ENCODE measurements at regions not wholly inside any gene's neighbourhood (a gene's known extent, or its start where the extent isn't known, plus 50 kb on each side); places are given as distances from the start of the nearest gene placed in this dataset.

- Histone ChIP-seq H3K36me3 (no peaks in the 10 kb centered on the region), H3K4me3 (no peak overlapping the region), H3K9me3 (peaks cover 0 to 18% (median 2%) of the 10 kb centered on the region in 4 donors), H3K27ac (no peak overlapping the region), H3K4me1 (no peaks in the 10 kb centered on the region), H3K27me3 (no peaks in the 10 kb centered on the region)
- intact Hi-C loops (cut with DNase I; ENCODE audit: low total_unique reads) = no loop called here
- no peak for DNase-seq
- WGBS, 5 donors = 40 to 64% (median 55%) methylated on average over 2 of the region's 2 CpGs
- no peak for TF ChIP-seq CTCF (IDR thresholded peaks at IDR 0.05)
- no peak for TF ChIP-seq EP300 (IDR thresholded peaks at IDR 0.05)
- TF ChIP-seq POLR2A (IDR thresholded peaks at IDR 0.05) = no peak
- no peak for TF ChIP-seq POLR2AphosphoS5 (IDR thresholded peaks at IDR 0.05)
These were observed 1027.0 kb upstream of the COX7C start for GRCh38 chr5:85590764-85591163.

GRCh38 chr5:85591311-85591710 is 1026.4 kb upstream of the COX7C start:
- no peak overlapping the region for H3K27ac ChIP-seq
- no peak overlapping the region for H3K4me3 ChIP-seq
- no peaks in the 10 kb centered on the region for H3K36me3 ChIP-seq
- intact Hi-C loops (cut with DNase I; ENCODE audit: low total_unique reads) = no loop called here
- no peak for DNase-seq
- no peaks in the 10 kb centered on the region for H3K4me1 ChIP-seq
- no peaks in the 10 kb centered on the region for H3K27me3 ChIP-seq
- 55 to 86% (median 83%) methylated on average over 3 of the region's 3 CpGs for WGBS, 5 donors
- H3K9me3 ChIP-seq = peaks cover 0 to 13% (median 2%) of the 10 kb centered on the region in 4 donors
- TF ChIP-seq POLR2AphosphoS5 (IDR thresholded peaks at IDR 0.05) = no peak

- Histone ChIP-seq H3K36me3 (no peaks in the 10 kb centered on the region), H3K27ac (no peak overlapping the region), H3K9me3 (peaks cover 0 to 12% (median 0%) of the 10 kb centered on the region in 4 donors), H3K4me1 (no peaks in the 10 kb centered on the region), H3K27me3 (no peaks in the 10 kb centered on the region), H3K4me3 (no peak overlapping the region)
- 72 to 89% (median 80%) methylated on average over 1 of the region's 1 CpG for WGBS, 5 donors
- no peak for DNase-seq
- intact Hi-C loops (cut with DNase I; ENCODE audit: low total_unique reads) = no loop called here
- TF ChIP-seq EP300 (IDR thresholded peaks at IDR 0.05) = no peak
- no peak for TF ChIP-seq CTCF (IDR thresholded peaks at IDR 0.05)
- TF ChIP-seq POLR2AphosphoS5 (IDR thresholded peaks at IDR 0.05) = no peak
- TF ChIP-seq POLR2A (IDR thresholded peaks at IDR 0.05) = no peak
These were observed 1014.9 kb upstream of the COX7C start for GRCh38 chr5:85602843-85603242.

- Histone ChIP-seq H3K9me3 (peaks cover 0 to 12% (median 0%) of the 10 kb centered on the region in 4 donors), H3K36me3 (no peaks in the 10 kb centered on the region), H3K27me3 (no peaks in the 10 kb centered on the region), H3K4me3 (no peak overlapping the region), H3K4me1 (no peaks in the 10 kb centered on the region), H3K27ac (no peak overlapping the region)
- intact Hi-C loops (cut with DNase I; ENCODE audit: low total_unique reads) = no loop called here
- DNase-seq = no peak
- TF ChIP-seq POLR2A (IDR thresholded peaks at IDR 0.05) (no peak), POLR2AphosphoS5 (IDR thresholded peaks at IDR 0.05) (no peak), CTCF (IDR thresholded peaks at IDR 0.05) (no peak), EP300 (IDR thresholded peaks at IDR 0.05) (no peak)
- WGBS, 5 donors = 50 to 86% (median 75%) methylated on average over 1 of the region's 1 CpG
These were observed 1013.4 kb upstream of the COX7C start for GRCh38 chr5:85604378-85604777.

GRCh38 chr5:85604786-85605185 is 1013.0 kb upstream of the COX7C start:
- no peak overlapping the region for H3K4me3 ChIP-seq

More at GRCh38 chr5:85604786-85605185, 1013.0 kb upstream of the COX7C start:
- Histone ChIP-seq H3K27ac (no peak overlapping the region), H3K4me1 (no peaks in the 10 kb centered on the region), H3K36me3 (no peaks in the 10 kb centered on the region), H3K9me3 (peaks cover 0 to 12% (median 0%) of the 10 kb centered on the region in 4 donors), H3K27me3 (no peaks in the 10 kb centered on the region)
- WGBS, 5 donors = 78 to 88% (median 85%) methylated on average over 4 of the region's 4 CpGs
- intact Hi-C loops (cut with DNase I; ENCODE audit: low total_unique reads) = no loop called here
- DNase-seq = no peak
- TF ChIP-seq CTCF (IDR thresholded peaks at IDR 0.05) = no peak
- no peak for TF ChIP-seq POLR2A (IDR thresholded peaks at IDR 0.05)
- no peak for TF ChIP-seq POLR2AphosphoS5 (IDR thresholded peaks at IDR 0.05)
- TF ChIP-seq EP300 (IDR thresholded peaks at IDR 0.05) = no peak

All from stomach (tissue), 8 donors.